HEK293T (cell line): ENCODE measurements at regions not wholly inside any gene's neighbourhood (a gene's known extent, or its start where the extent isn't known, plus 50 kb on each side); places are given as distances from the start of the nearest gene placed in this dataset.

Source experiments
- CTCF ChIA-PET: fragments of 350-600 bp; formaldehyde crosslinking; extraction: SDS; loops from one replicate; lab custom pipeline; 2021; ENCODE audit warnings: antibody characterized with exemption, inconsistent platforms; lab: Yijun Ruan, JAX
- POLR2A ChIA-PET: fragments of 350-600 bp; formaldehyde crosslinking; extraction: SDS; loops from one replicate; lab custom pipeline; 2020; ENCODE audit warnings: antibody characterized with exemption, inconsistent platforms; lab: Yijun Ruan, JAX
- DNase-seq: peaks from one replicate; pipeline ENCODE4 v3.0.0; 2012; ENCODE audit warnings: mixed read lengths; ENCODE audit errors: extremely low spot score
- ARNT ChIP-seq: fragments of 450-650 bp; IDR thresholded peaks from 2 replicates; pipeline ENCODE4 v1.6.1; 2017; ENCODE audit warnings: mild to moderate bottlenecking
- BHLHE40 ChIP-seq: fragments of 450-650 bp; IDR thresholded peaks from 2 replicates; pipeline ENCODE4 v1.6.1; 2016; ENCODE audit warnings: mild to moderate bottlenecking, moderate library complexity, borderline replicate concordance
- CTBP1 ChIP-seq: fragments of 450-650 bp; IDR thresholded peaks from 2 replicates; pipeline ENCODE4 v1.6.1; 2016; ENCODE audit warnings: borderline replicate concordance
- ELF4 ChIP-seq: fragments of 450-650 bp; IDR thresholded peaks from 2 replicates; pipeline ENCODE4 v1.6.1; 2017; ENCODE audit warnings: antibody characterized with exemption
- FOXA1 ChIP-seq: fragments of 450-650 bp; IDR thresholded peaks from 2 replicates; pipeline ENCODE4 v1.6.1; 2016; ENCODE audit warnings: mild to moderate bottlenecking
- FOXK2 ChIP-seq: fragments of 450-650 bp; IDR thresholded peaks from 2 replicates; pipeline ENCODE4 v1.6.1; 2016; ENCODE audit warnings: mild to moderate bottlenecking
- FOXM1 ChIP-seq: fragments of 450-650 bp; IDR thresholded peaks from 2 replicates; pipeline ENCODE4 v1.6.1; 2017; ENCODE audit warnings: mild to moderate bottlenecking, borderline replicate concordance
- HDGF ChIP-seq: fragments of 450-650 bp; IDR thresholded peaks from 2 replicates; pipeline ENCODE4 v1.6.1; 2017; ENCODE audit warnings: antibody characterized with exemption, borderline replicate concordance
- L3MBTL2 ChIP-seq: fragments of 450-650 bp; conservative IDR thresholded peaks from 2 replicates; pipeline ENCODE4 v1.6.1; 2016; ENCODE audit warnings: mild to moderate bottlenecking
- LEF1 ChIP-seq: fragments of 450-650 bp; IDR thresholded peaks from 2 replicates; pipeline ENCODE4 v1.6.1; 2017; ENCODE audit warnings: mild to moderate bottlenecking, borderline replicate concordance
- NFRKB ChIP-seq: fragments of 450-650 bp; IDR thresholded peaks from 2 replicates; pipeline ENCODE4 v1.6.1; 2016; ENCODE audit warnings: mild to moderate bottlenecking, moderate library complexity
- PKNOX1 ChIP-seq: fragments of 450-650 bp; IDR thresholded peaks from 2 replicates; pipeline ENCODE4 v1.6.1; 2016
- SP1 ChIP-seq: fragments of 450-650 bp; IDR thresholded peaks from 2 replicates; pipeline ENCODE4 v1.6.1; 2017
- SUZ12 ChIP-seq: fragments of 450-650 bp; IDR thresholded peaks from 2 replicates; pipeline ENCODE4 v1.6.1; 2016; ENCODE audit warnings: mild to moderate bottlenecking
- TARDBP ChIP-seq: fragments of 450-650 bp; IDR thresholded peaks from 2 replicates; pipeline ENCODE4 v1.6.1; 2016
- ZNF384 ChIP-seq: fragments of 450-650 bp; IDR thresholded peaks from 2 replicates; pipeline ENCODE4 v1.6.1; 2016

GRCh38 chr9:126275386-126276001 lies 51.1 kb upstream of the MVB12B start:
- no peak for DNase-seq
- TF ChIP-seq HDGF (no peak), ELF4 (no peak), FOXK2 (no peak), TARDBP (no peak), LEF1 (no peak), ZNF384 (no peak), SP1 (no peak), NFRKB (no peak), ARNT (no peak), SUZ12 (no peak), FOXM1 (no peak), PKNOX1 (no peak)
- POLR2A ChIA-PET, result no interaction called here
- CTCF ChIA-PET, result no interaction called here

GRCh38 chr9:126276056-126276728 lies 50.4 kb upstream of the MVB12B start:
- CTCF ChIA-PET, result no interaction called here
- TF ChIP-seq SUZ12 (no peak), LEF1 (no peak), L3MBTL2 (no peak), HDGF (no peak), NFRKB (no peak), PKNOX1 (no peak), ELF4 (no peak), FOXA1 (no peak), CTBP1 (no peak), SP1 (no peak), TARDBP (no peak), ARNT (no peak), BHLHE40 (no peak), FOXK2 (no peak), ZNF384 (no peak), FOXM1 (no peak)
- no peak for DNase-seq
- POLR2A ChIA-PET, result no interaction called here
